Activated naive CD8-positive, alpha-beta T cell treated with anti-CD3 and anti-CD28 coated beads, Interleukin-2, amount 50 U/mL, for 16 hours (primary cell): ENCODE measurements at regions not wholly inside any gene's neighbourhood (a gene's known extent, or its start where the extent isn't known, plus 50 kb on each side); places are given as distances from the start of the nearest gene placed in this dataset.

Experiments
- DNase-seq: peaks from one replicate; pipeline ENCODE4 v3.0.0-alpha.2; 2020; ENCODE audit warnings: low read depth, low spot score

GRCh38 chr2:9082158-9082557 lies 78.7 kb upstream of the MBOAT2 start:
- DNase-seq = no peak

- no peak for DNase-seq
Measured at GRCh38 chr2:9081750-9082149, 78.3 kb upstream of the MBOAT2 start.

- no peak for DNase-seq
Measured at GRCh38 chr2:9078405-9078804, 74.9 kb upstream of the MBOAT2 start.

- no peak for DNase-seq
Measured at GRCh38 chr2:9077691-9078090, 74.2 kb upstream of the MBOAT2 start.

- no peak for DNase-seq
Measured at GRCh38 chr2:9076755-9077154, 73.3 kb upstream of the MBOAT2 start.

GRCh38 chr2:9076210-9076609 lies 72.7 kb upstream of the MBOAT2 start:
- no peak for DNase-seq

- no peak for DNase-seq
Measured at GRCh38 chr2:9074930-9075329, 71.4 kb upstream of the MBOAT2 start.

GRCh38 chr2:9071584-9072124 lies 68.2 kb upstream of the MBOAT2 start:
- no peak for DNase-seq

- DNase-seq = no peak
Measured at GRCh38 chr2:9071032-9071431, 67.5 kb upstream of the MBOAT2 start.

GRCh38 chr2:9069543-9069942 lies 66.1 kb upstream of the MBOAT2 start:
- DNase-seq = no peak

GRCh38 chr2:9065901-9066300 lies 62.4 kb upstream of the MBOAT2 start:
- no peak for DNase-seq

- DNase-seq = no peak
Measured at GRCh38 chr2:9063023-9063606, 59.6 kb upstream of the MBOAT2 start.

- DNase-seq = no peak
Measured at GRCh38 chr2:9060819-9061218, 57.3 kb upstream of the MBOAT2 start.

GRCh38 chr2:9057939-9058761 lies 54.7 kb upstream of the MBOAT2 start:
- no peak for DNase-seq

GRCh38 chr2:9055471-9055870 lies 52.0 kb upstream of the MBOAT2 start:
- DNase-seq = no peak

- DNase-seq = no peak
Measured at GRCh38 chr2:9053534-9053931, 50.0 kb upstream of the MBOAT2 start.
